GM18502 (cell line): ENCODE measurements at regions not wholly inside any gene's neighbourhood (a gene's known extent, or its start where the extent isn't known, plus 50 kb on each side); places are given as distances from the start of the nearest gene placed in this dataset.

Experiments
- ATAC-seq: cut with Tn5 transposase; IDR thresholded peaks from one replicate; pipeline ENCODE4 v1.9.1; 2021; ENCODE audit warnings: mild to moderate bottlenecking; ENCODE audit not compliant: unreplicated experiment, poor library complexity

- ATAC-seq = no peak
These were observed 147.6 kb upstream of the FLRT2 start for GRCh38 chr14:85382341-85382740.

GRCh38 chr14:85387181-85387580 is 142.8 kb upstream of the FLRT2 start:
- no peak for ATAC-seq

GRCh38 chr14:85390236-85390635 is 139.7 kb upstream of the FLRT2 start:
- no peak for ATAC-seq

GRCh38 chr14:85391455-85391854 is 138.5 kb upstream of the FLRT2 start:
- ATAC-seq = no peak

- ATAC-seq = no peak
These were observed 138.1 kb upstream of the FLRT2 start for GRCh38 chr14:85391892-85392291.

GRCh38 chr14:85399186-85399585 is 130.8 kb upstream of the FLRT2 start:
- ATAC-seq = no peak

GRCh38 chr14:85400678-85401077 is 129.3 kb upstream of the FLRT2 start:
- ATAC-seq = no peak

- ATAC-seq = no peak
These were observed 128.6 kb upstream of the FLRT2 start for GRCh38 chr14:85401384-85401783.

- no peak for ATAC-seq
These were observed 127.3 kb upstream of the FLRT2 start for GRCh38 chr14:85402569-85403162.

- no peak for ATAC-seq
These were observed 120.3 kb upstream of the FLRT2 start for GRCh38 chr14:85409481-85410210.

GRCh38 chr14:85412756-85413155 is 117.2 kb upstream of the FLRT2 start:
- no peak for ATAC-seq

- ATAC-seq = no peak
These were observed 116.0 kb upstream of the FLRT2 start for GRCh38 chr14:85413836-85414526.

- no peak for ATAC-seq
These were observed 114.8 kb upstream of the FLRT2 start for GRCh38 chr14:85415015-85415712.

GRCh38 chr14:85416771-85417170 is 113.2 kb upstream of the FLRT2 start:
- ATAC-seq = no peak

GRCh38 chr14:85417396-85417795 is 112.5 kb upstream of the FLRT2 start:
- ATAC-seq = no peak

GRCh38 chr14:85418721-85419120 is 111.2 kb upstream of the FLRT2 start:
- ATAC-seq = no peak

- ATAC-seq = no peak
These were observed 109.7 kb upstream of the FLRT2 start for GRCh38 chr14:85420278-85420677.

GRCh38 chr14:85420707-85421106 is 109.2 kb upstream of the FLRT2 start:
- no peak for ATAC-seq

GRCh38 chr14:85421186-85421877 is 108.6 kb upstream of the FLRT2 start:
- ATAC-seq = no peak

GRCh38 chr14:85423889-85424288 is 106.1 kb upstream of the FLRT2 start:
- ATAC-seq = no peak
